Glomerular visceral epithelial cell (primary cell): ENCODE measurements at regions not wholly inside any gene's neighbourhood (a gene's known extent, or its start where the extent isn't known, plus 50 kb on each side); places are given as distances from the start of the nearest gene placed in this dataset.
"Not testable (repeated sequence)": the region's sequence is repeated elsewhere in the genome, so short reads cannot be mapped to it uniquely, and the experiment has no call there.

Source experiments
- DNase-seq: peaks from one replicate; pipeline ENCODE4 v3.0.0-alpha.2; 2016; ENCODE audit errors: extremely low spot score

DNA sequence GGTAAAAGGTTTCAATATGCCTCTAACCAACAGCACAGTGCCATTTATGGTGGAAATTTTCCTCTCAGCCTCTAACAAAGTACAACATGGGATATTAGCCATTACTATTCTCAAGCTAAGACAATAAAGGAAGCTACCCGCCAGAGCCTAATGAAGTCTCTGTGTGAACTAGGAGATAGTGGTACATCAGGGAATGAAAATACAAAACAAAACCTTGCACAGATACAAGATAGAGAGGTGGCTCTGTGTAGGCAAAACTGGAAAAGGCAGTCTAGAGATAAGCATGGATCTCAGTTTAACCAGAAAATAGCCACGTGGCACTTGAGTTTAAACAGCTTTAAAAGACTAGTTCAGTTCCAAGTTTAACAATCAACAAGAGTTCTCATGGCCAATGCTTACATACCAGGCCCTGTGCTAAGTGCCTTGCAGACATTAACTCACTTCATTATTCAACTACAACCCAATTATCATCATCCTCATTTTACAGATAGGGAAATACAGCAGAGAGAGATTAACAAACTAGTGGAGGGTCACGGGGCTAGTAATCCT is 279.3 kb downstream of the IGSF11 start:
- no peak for DNase-seq

DNA sequence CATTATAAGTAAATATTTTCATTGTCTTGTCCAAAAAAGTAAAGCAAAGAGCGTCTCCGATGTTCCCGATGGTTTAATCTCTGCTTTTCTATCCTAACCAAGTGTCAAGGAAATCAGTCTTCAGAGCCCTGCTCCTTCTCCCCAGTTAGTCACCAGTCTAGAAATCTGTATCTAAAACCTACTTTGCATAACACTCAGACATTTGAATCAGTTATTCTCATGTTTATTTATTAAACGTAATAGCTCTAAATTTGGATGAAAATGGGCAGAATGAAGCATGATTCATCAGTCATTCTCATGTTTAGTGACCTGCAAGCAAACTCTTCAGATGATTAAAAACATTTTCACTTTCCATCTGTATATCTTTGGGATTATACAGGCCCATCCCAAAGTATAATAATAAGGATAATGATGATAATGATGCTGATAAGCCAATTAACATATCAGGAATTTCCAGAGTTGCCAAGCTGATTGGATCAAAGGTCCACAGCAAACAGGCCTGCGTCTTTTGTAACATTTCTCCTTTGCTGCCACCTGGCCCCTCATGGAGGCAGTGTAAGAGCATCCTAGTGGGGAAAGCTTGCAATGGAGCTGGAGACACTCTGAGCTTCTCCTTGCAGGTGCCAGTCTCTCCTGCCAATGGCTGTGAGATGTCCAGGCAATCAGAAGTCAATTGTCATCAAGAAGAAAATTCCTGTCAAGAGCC is 273.9 kb downstream of the IGSF11 start:
- no peak for DNase-seq

DNA sequence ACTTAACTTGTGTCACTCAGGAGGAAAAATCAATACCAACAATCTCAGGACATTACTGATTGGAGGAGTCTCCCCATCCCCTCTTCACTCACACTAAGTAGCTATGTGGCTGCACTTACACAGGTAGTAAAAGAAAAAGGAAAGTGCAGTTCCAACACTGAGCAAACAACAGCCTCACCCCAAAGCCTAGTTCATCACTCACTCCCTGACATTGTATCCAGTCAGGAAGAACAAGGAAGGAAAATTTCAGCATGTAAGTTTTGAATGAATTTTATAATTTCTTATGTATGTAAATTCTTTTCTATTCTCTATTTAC is 273.4 kb downstream of the IGSF11 start:
- no peak for DNase-seq

DNA sequence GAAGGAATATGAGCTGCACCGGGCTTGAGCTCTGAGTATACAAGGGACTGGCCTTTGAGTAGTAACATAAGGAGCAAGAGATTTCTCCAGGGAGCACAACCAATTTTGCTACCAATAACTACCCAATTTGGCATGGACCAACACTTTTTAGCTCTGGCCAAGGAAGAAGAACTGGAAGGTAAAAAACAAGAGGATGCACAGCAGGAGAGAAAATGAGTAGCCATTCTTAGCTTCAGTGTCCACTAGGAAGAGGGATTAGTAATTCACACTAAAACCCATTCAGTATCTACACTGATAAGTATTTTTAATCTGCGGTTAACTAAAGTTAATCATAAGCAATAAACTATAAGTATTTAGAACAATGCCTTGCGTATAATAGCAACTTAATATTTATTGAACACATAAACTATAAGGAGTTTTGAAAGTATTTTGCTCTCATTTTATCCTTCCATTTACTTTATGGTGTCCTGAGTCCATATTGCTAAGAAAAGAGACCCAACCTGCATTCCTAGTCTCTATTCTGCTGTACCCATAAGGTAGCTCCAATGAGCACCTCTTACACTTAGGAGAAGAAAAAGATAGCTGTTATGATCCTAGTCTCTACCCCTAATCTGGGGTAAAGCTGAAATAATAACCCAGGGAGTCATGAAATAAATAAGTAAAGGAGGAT is 268.9 kb downstream of the IGSF11 start:
- no peak for DNase-seq

DNA sequence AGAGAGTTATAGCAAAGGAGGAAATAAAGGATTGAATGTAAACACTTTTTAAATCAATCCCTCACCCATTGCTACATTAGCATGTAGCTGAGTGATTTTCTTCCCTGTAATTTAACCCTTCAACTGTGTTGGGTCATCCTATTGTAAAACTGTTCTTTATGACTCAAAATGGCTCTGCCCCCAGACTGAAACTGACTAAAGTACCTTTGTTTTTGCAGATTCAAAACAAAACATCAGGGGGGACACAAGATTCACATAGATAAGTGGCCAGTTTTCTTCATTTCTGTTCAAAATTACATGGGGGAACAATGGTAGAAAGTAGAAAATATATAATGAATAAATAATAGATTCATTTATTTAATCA is 268.4 kb downstream of the IGSF11 start:
- DNase-seq = no peak

DNA sequence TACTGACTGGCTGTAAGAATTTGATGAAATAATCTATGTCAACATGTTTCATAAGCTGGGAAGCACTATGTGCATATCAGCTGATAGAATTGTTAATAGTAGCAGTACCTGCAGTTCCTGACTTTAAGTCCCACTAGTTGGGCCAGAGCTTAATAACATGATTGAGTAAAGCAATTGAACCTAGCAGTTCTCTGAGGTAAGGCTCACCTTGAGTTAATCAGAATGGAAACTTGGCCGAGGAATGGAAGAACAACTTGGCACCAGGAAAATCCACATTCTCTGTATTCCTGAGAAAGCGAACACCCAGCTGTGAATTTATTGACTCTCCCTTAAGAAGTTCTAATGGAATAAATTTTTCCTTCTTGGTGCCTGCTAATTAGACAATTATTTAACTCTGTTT is 262.6 kb downstream of the IGSF11 start:
- DNase-seq = no peak

DNA sequence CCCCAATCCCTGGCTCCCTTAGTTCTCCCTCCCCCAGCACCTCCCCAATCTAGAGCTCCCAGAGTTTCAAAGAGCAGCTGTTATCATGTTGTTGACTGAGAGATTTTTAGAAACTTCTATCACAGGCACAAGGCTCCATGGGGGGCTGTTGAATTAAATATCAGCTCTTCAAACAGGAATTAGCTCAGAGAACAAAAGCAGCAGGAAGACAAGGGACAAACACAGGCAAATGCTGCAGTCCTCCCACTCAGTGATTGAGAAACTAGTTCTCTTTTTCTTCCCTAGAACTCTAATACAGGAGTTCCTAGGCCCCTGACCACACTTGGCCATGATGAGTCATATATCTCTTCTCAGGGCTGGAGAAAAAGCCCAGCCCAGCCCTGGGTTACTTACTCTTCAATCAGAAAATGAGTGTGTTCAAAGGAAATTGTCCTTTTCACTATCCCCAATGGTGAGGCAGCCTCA is 262.1 kb downstream of the IGSF11 start:
- DNase-seq = no peak

DNA sequence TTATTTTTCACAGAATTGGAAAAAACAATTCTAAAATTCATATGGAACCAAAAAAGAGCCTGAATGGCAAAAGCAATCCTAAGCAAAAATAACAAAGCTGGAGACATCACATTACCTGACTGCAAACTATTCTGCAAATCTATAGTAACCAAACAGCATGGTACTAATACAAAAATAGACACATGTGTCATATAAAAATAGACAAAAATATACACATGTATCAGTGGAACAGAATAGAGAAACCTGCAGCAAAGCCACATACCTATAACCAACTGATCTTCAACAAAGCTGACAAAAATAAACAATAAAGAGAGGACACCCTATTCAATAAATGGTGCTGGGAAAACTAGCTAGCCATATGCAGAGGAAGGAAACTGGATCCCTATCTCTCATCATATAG is 259.6 kb downstream of the IGSF11 start:
- no peak for DNase-seq

DNA sequence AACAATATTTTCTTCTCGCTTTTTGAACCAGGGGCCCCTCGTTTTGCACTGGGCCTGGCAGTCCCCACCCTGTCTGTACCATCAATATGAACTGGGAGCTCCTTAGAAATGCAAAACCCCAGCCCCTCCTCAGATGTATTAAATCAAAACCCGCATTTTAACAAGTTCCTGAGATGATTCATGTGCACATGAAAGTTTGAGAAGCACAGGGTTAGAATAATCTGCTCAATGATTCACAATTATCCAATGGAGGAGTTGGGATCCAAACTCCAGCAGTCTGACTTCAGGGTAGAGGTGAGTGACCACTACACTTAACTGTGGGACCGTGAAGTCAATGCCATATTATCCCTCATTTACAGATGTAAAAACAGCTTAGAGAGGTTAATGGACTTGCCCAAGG is 256.4 kb downstream of the IGSF11 start:
- DNase-seq = no peak

DNA sequence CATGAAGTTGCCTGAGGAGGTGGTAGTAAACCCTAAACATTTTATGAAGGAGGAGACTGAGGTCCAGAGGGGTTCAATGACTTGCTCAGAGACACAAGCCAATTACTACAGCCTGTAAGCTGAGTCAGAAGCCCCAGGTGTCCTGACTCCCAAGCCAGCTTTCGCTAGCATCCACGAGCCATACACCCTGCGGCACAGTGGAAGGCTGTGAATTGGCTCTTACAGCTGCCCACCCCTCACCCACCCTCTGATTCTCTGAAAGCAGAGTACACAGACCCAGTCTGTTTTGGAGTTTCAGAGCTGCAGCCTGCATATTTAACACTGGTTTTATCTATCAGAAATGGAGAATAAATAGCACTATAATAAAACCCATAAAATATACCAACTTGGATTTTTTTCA is 253.4 kb downstream of the IGSF11 start:
- DNase-seq = no peak

DNA sequence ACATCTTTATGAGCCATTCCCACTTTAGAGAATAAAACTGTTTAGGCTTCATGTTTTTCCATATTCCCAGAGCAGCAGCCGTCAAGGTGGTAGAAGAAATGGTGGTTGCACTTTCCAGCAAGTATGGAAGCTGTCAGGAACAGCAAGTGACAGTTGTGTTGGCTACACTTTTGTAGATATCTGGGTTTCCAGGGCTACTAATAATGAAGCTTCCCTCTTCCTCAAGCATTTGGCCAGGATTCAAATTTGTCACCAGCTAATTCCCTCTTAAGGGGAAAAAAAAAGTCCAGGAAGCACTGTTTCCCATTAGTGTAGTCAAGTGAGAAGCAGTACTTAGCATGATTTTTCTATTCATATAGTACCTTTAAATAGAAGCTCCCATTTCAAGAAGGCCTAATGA is 252.8 kb downstream of the IGSF11 start:
- no peak for DNase-seq

DNA sequence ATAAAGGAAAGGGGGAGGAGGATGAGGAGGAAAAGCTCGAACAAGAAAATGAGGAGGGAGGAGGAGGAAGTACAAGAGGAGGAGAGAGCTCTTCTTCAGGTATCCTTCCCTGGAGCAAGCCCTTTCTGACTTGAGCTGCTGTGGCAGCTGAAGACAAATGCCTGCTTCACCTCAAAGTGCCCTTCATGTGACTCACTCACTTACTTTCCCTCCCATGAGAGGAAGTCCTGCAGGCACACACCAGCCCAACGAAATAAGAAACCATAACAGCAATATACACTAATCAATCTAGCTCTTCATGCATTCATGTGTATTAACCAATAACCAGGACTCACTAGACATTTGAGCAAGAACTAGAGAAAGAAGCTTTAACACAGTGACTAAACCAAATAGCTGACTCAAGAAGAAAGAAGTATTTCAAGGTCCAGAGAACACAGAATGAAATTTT is 251.9 kb downstream of the IGSF11 start:
- DNase-seq = no peak

DNA sequence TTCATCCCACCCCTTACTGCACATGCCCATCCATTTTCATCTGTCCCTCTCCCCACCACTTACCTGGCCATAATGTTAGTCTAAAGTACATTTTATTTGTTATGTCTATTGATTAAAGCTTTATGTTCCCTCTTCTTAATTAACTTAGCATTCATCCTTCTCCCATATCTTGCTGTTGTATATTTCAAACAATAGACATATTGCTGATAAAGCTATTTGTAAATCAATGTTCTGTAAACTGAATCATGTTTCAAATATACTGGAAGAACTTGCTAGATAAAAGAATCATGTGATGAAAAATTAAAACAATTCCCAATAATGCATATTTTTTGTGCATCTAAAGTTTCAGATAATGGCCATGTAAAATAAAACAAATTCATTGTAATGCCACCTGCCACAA is 249.2 kb downstream of the IGSF11 start:
- no peak for DNase-seq

DNA sequence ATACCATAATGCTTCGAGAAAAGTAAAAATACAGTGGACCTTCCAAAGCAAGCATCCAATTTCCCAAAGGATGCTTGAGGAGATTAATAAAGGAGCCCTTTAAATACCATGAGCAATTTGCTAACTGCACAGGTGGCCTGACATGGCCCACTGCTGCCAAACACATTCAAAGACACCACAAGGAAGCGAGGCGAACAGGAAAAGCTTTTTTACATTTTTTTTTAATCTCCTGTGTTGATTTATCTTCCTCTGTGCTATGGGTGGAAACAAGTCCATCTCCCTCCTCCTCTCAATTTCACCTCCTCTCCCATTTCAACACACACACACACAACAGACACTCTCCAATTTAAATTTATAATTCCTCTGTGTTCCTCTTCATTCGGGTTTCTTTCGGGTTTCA is 243.4 kb downstream of the IGSF11 start:
- DNase-seq = no peak

DNA sequence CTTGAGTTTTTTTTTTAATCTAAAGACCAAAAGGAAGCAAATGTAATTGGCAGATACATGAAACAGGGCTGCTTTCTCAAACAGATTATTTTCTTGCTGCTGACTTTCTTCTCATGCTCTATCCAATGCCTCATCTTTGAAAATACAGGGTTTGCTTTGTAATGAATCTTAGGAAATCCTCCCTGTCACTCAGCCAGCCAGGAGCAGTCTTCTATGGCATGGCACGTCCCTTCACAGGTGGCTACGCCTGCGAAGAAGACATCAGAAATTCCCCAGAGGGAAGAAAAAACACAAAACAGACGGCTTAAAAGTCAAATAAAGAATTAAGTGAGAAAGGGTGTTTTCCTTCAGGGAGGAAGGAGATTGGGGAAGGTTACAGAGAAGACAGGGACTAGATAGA is 242.5 kb downstream of the IGSF11 start:
- no peak for DNase-seq

DNA sequence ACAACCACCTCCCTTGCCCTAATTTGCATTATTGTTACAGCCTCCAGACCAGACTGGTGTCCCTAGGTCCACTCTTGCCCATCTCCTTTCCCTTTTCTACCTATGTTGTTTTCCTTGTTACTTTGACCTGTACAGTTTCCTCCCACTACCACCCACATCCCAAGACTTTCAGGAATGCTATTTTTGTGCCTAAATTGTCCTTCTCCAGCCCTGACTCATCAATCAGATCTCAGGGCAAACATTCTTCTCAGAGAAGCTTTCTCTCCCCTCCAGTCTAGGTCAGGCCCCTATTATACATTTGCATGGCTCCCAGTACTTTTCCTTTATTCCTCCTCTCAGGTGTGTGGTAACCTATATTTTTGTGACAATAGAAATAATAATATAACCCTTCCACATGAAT is 241.5 kb downstream of the IGSF11 start:
- DNase-seq = no peak

DNA sequence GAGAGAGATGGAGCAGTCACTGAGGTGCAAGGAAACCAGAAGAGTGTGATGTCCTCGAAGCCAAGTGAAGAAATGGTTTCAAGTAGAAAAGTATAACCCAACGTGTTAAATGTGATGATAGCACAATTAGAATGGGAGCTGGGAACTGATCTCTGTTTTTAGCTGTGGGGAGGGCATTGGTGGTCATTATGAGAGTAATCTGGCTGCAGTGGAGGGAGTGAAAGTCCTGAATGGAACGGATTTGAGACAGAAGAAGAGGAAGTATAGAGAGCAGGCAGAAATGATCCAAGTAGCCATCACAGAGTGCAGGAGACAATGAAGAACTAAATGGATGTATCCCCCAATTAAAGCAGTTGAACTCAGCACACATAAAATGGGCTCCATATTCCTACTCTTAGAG is 235.3 kb downstream of the IGSF11 start:
- no peak for DNase-seq

DNA sequence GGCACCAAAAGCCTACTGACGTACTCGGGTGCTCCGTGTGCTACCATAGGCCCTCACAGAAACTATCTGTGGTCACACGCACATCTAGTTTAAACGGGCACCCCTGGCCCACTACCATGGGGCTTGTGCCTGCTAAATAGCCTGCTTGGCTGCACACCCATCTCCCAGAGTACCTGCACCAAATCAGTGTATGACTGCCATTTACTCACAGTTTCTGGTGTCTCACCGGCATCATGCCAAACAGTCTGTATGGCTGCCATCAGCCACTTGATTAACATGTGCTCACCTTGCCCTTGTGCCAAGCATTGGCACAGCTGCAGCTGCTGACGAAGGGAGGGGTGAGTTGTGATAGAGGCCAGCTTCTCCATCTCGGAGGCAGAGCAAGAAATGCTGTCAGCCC is 232.7 kb downstream of the IGSF11 start:
- DNase-seq = no peak

DNA sequence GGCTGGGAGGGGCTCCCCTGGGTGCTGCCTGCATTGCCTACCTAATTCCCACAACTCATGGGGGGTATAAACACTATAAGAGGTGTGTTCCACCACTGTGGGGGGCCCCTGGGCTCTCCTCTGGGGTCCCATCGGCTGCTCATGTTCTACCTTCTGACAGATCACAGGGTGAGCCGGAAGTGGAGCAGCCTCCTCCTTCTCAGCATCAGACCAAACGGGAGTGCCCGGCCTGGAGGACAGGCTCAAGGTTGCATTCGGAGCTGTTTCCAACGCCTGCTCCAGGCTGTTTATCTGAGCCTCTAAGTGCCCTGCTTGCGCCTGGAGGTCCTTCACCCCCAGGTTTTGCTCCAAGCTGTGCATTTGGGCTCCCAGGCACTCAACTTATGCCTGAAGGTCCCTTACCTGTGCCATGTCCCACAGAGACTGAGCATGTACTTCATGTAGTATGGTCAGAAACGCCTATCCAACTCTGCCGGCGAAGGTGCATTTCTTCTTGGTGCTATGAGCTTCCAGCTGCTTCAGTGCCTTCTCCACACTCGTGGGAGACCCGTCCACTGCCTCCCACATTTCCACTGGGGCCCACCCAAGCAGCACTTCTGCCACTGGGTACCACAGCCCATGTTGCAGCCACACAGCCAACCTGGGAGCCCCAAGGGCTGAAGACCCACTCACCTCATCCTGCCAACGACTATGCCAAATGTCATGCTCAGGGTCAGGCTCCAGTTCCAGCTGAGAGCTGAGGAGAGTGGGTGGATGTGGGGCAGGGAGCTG is 232.1 kb downstream of the IGSF11 start:
- no peak for DNase-seq

DNA sequence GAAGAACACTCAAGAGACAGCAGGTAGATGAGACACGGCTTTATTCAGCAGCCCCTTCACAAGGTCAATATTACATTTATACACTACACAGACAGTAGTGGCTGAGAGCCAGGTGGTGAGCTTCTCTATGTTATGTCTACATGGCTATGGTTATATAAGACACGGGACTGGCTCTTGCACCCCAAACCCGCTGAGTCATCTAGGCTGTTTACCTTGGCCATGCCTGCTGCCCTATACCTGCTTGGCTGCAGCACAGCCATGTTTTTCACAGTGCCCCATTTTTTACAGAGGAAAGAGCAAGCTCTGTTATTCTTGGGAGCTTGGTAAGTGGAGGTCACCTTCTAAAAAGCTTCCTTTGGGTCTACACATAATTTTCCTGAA is 231.6 kb downstream of the IGSF11 start:
- DNase-seq = no peak

DNA sequence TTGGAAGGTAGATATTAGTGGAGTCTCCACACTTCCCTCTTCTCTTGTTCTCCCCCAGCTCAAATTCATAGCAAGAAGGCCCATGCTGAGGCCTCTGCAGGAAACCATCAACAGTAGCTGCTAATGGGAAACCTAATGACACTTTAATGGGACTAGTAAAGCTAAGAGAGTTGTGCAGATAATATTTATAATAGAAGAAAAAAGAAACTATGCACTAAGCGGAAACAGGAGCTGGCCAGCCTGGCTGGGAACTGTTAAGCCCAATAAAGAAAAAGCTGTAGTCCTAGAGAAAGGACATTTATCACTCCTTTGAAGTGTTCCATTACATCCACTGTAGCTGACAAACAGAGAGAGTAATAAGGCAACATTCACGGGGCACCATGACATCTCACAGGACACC is 229.6 kb downstream of the IGSF11 start:
- no peak for DNase-seq

DNA sequence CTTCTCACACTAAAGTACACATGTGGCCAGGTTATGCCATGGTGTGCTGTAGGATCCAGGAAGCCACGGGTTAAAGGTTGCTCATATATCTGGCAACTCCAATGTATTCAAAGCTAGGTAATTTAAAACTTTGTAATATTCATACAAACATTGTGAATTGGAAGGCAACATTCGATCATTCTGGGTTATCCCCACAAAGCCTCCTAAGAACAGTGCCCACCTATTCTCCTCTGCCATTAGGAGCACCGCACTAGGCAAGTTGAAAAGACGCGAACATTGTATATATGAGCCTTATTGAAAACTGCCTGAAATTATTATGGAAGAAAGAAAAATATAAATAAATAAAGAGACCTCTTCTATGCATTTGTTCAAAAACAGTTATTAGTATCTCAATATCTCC is 228.2 kb downstream of the IGSF11 start:
- no peak for DNase-seq

DNA sequence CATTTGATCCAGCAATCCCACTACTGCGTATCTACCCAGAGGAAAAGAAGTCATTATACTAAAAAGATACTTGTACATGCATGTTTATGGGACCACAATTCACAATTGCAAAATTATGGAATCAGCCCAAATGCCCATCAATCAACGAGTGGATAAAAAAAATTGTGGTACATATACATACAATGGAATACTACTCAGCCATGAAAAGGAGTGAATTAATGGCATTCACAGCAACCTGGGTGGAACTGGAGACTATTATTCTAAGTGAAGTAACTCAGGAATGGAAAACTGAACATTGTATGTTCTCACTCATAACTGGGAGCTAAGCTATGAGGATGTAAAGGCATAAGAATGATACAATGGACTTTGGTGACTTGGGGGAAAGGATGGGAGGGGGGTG is 227.3 kb downstream of the IGSF11 start:
- not testable (repeated sequence) for DNase-seq
